COLO668 (cell line): ENCODE measurements at regions not wholly inside any gene's neighbourhood (a gene's known extent, or its start where the extent isn't known, plus 50 kb on each side); places are given as distances from the start of the nearest gene placed in this dataset.

ENCODE experiments used
- DNase-seq: peaks from one replicate; lab custom pipeline; 2025; ENCODE audit not compliant: unreplicated experiment; lab: John Stamatoyannopoulos, UW

- DNase-seq: no peak
These were observed 382.1 kb upstream of the TSHZ2 start for GRCh38 chr20:52590100-52590499.

- DNase-seq: no peak
These were observed 382.8 kb upstream of the TSHZ2 start for GRCh38 chr20:52589251-52589812.

GRCh38 chr20:52586660-52587059 lies 385.5 kb upstream of the TSHZ2 start:
- no peak for DNase-seq

DNA sequence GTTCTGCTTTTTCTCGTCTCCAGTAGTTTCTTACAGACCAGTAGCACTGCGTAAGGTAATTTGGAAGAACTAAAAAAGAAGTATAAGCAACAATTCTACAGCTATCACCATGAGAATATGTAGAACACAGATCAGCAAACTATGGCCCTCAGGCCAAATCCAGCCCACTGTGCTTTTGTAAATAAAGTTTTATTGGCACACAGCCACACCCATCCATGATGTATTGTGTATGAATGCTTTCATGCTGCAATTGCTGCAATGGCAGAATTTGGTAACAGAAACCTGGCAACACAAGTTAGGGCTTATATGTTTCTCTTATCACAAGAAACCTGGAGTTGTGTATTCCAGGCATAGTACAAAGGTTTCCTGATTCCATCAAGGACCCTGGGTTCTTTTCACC lies 386.8 kb upstream of the TSHZ2 start:
- no peak for DNase-seq

DNA sequence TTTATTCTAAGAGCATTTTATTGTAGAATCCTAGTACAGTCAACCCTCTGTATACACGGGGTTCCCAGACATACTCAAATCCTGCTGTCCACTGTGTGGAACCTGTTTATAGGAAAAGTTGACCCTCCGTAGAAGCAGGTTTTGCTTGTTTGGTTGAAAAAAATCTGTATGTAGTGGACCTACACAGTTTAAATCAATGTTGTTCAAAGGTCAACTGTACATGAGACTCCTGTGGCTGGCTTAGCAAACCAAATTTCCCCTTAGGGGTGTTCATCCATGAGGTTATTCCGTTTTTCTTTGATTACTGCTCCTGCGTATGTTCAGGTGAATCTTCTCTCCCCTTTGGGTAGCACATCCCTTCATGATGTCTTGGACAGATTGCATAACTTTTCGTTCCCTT lies 387.0 kb upstream of the ZFP64 start:
- DNase-seq: no peak

DNA sequence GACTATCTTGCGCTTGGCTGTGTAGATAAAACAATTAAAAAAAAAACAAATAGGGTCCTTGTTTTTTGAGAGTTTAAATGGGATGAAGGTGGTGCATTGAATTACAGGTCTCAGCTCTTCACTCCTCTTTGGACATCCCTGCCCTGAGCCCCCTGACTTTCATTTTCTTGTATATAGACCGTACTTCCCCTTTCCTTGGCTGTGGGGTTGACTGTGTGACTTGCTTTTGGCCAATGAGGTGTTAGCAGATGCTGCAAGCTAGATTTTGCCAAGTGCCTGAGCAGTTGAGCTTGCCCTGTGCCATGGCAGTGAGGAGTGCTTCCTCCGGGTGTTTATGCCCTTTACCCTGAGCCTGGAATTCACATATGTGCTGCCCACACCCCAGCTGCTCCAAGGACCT lies 386.1 kb upstream of the ZFP64 start:
- DNase-seq: no peak

GRCh38 chr20:52572687-52573086 lies 381.1 kb upstream of the ZFP64 start:
- DNase-seq: no peak

GRCh38 chr20:52569201-52569600 lies 377.6 kb upstream of the ZFP64 start:
- DNase-seq: no peak

DNA sequence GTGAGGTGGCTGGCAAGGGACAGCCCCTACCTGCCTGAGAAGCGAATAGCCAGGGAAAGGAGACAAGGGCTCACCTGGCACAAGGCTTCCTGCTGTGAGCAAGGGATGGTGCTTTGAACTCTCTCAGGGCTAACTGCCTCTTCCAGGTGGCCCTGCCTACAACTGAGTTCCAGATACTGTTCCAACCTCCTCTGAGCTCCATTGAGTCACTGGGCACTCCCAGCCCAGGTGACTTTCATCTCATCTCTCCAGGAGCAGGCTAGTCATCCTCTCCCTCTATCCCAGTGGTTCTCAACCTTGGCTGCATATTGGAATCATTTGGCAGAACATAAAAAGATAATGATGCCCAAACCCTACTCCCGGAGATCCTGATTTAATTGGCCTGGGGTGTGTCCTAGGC lies 374.0 kb upstream of the ZFP64 start:
- no peak for DNase-seq

DNA sequence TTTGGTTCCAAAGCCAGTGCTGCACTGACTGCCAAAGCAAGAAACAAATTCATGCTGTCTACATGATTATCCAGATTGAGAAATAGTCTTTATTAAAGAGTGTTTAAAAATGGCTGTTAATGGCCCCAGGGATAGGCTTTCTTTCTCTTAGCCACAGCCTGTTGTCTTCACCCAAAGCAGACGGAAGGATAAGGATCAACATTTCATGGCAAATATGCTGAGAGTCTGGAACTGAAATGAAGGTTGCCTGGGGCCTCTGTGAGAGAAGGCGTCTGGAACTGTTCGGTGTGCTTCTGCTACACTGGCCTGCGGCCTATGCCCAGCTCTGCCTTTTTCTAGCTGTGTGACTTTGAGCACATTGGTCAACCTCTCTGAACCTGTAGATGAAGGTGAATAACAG lies 373.0 kb upstream of the ZFP64 start:
- DNase-seq: no peak

DNA sequence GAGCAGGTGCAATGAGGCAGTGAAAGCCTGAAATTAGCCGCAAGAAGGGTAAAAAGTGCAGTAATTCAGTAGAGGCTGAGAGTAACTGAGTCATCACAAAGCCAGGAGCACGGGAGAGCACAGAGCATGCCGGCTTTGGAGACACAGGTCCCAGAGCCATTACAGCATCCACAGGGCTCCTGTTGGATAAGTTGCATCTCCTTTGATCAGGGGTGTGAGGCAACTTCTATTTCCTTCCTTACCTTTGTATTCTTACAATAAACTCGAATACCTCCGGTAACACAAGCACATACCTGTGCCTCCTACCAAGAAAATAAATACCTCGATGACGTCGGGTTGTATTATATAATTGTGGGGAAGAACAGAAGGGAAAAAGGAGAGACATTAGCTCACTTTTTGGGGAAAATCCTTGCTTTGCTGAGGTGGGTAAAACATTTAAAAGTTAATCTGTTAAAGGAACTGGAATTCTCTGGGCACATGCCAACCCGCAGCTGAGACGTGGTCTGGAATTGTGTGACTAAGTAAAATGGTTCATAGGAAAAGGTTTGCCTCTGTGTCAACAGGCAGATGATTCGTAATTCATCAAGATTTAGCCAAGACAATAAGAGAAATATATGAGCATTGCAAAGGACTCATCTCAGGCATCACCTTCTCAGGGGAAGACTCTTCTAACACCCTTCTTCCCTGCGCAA lies 360.7 kb upstream of the ZFP64 start:
- DNase-seq: no peak

GRCh38 chr20:52542131-52542530 lies 350.6 kb upstream of the ZFP64 start:
- DNase-seq: no peak

GRCh38 chr20:52540509-52540908 lies 348.9 kb upstream of the ZFP64 start:
- DNase-seq: no peak

DNA sequence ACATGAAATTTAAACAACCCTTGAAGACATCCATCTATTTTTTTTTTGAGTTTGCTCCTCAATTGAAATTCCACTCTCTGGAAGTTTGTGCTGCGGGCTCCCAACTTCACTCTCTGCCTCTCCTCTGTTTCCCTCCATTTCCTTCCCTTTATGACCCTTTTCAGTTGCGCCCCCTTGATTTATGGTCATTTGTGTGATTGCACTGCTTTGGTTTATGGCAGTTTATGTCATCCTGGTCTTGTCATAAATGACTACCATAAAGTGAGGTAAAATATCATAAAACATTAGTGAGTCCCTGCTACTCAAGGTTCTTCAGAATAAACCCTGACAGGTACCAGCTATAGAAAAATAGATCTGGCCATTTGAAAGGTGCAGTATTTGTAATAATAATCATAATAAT lies 348.3 kb upstream of the ZFP64 start:
- no peak for DNase-seq

DNA sequence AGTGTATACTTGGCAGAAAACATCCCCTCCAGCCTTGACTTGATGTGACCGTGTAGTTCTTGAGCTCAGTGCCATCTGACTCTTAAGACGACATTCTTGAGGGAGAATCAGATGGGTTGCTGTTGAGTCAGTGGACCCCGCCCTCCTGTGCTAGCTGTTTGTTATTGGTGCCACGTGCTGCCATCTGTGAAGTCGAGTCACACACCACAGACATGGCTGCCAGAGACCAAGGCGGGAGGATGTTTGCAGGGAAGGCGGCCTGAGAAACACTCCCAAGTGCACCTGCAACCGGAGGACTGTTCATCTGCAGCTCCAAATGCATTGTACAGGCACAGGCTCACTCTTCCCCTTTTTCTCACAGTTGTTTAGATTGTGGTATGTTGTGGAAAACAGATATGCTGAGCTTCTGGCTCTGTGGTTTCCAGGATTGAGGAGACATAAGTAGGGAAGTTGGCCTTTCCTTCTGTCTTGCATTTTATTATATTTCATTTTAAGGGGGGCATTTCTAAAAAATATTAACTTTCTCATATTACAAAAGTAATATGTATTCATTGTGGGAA lies 345.3 kb upstream of the ZFP64 start:
- DNase-seq: no peak

- no peak for DNase-seq
These were observed 344.5 kb upstream of the ZFP64 start for GRCh38 chr20:52536040-52536439.

- DNase-seq: no peak
These were observed 343.0 kb upstream of the ZFP64 start for GRCh38 chr20:52534616-52535015.

DNA sequence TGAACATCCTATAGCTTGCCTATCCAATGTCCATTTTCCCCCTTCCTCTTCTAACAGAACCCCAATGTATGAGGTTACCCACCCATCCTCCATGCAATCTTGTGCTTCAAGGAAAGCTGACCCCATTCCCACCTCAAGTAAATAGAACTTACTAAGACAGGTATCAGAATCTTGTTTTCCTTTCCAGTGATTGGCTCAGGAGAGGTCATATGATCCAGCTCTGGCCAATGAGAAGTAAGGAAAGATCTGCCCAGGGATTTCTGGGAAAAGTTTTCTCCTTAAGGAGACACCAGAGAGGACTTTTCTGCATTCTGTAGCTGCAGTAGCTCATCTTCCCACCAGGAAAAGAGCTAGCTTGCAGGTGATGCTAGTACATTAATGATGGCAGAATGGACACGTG lies 341.8 kb upstream of the ZFP64 start:
- DNase-seq: no peak

- no peak for DNase-seq
These were observed 341.1 kb upstream of the ZFP64 start for GRCh38 chr20:52532674-52533073.

- no peak for DNase-seq
These were observed 339.0 kb upstream of the ZFP64 start for GRCh38 chr20:52530571-52530970.

GRCh38 chr20:52529826-52530225 lies 338.2 kb upstream of the ZFP64 start:
- no peak for DNase-seq

DNA sequence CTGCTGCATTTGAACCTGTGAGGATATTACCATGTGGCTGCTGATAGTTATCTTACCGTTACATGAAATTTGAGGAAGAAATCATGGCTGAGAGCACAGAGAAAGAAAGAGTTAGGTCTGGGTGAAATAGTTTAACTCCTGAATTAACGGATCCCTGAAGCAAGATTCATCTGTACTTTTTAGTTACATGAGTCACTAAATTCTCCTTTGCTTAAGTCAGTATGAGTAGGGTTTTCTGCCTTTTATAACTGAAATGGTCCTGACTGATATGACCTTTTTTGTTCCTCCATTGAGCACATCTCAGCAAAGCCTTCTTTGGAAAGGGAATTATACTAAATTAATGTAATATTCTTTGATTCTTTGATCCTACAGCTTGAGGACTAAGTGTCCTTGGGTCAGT lies 333.3 kb upstream of the ZFP64 start:
- no peak for DNase-seq

- no peak for DNase-seq
These were observed 327.2 kb upstream of the ZFP64 start for GRCh38 chr20:52518735-52519134.
